Tibial artery (tissue), 4 donors: ENCODE measurements at regions not wholly inside any gene's neighbourhood (a gene's known extent, or its start where the extent isn't known, plus 50 kb on each side); places are given as distances from the start of the nearest gene placed in this dataset.

Experiments
- DNase-seq, 2 donors: peaks; one replicate each; pipeline ENCODE4 v3.0.0-alpha.2; 2019
- H3K27ac ChIP-seq, 2 donors: fragments of 200-600 bp; sonication (generic) in 1 of 2; 1 replicate in 1 of 2; 2 replicates in 1 of 2; pipeline ENCODE4 v1.5.1; 2018 to 2019; ENCODE audit warnings: mild to moderate bottlenecking in 1 of 2
- H3K27me3 ChIP-seq, 2 donors: fragments of 200-600 bp; sonication (generic) in 1 of 2; one replicate each; pipeline versions ENCODE4 v1.5.1 to v1.6.0; 2016 to 2019
- H3K36me3 ChIP-seq, 3 donors: fragments of 200-600 bp; sonication (generic) in 2 of 3; one replicate each; pipeline ENCODE4 v1.5.1; 2016 to 2019; ENCODE audit warnings: mild to moderate bottlenecking in 2 of 3
- H3K4me1 ChIP-seq, 4 donors: fragments of 200-600 bp; sonication (generic) in 2 of 4; 1 replicate in 3 of 4; 2 replicates in 1 of 4; pipeline ENCODE4 v1.5.1; 2016 to 2019
- H3K4me3 ChIP-seq, 2 donors: fragments of 200-600 bp; sonication (generic) in 1 of 2; 1 replicate in 1 of 2; 2 replicates in 1 of 2; pipeline ENCODE4 v1.5.1; 2018 to 2019; ENCODE audit warnings: mild to moderate bottlenecking in 2 of 2
- H3K9me3 ChIP-seq, 3 donors: fragments of 200-600 bp; sonication (generic) in 1 of 3; one replicate each; pipeline ENCODE4 v1.5.1; 2016 to 2019
- CTCF ChIP-seq, 2 experiments: fragments of 200-600 bp in 1 of 2; fragments of 450-650 bp in 1 of 2; IDR thresholded peaks; one replicate each; pipeline ENCODE4 v1.5.1; 2017 to 2019; ENCODE audit warnings: antibody characterized with exemption in 2 of 2, mild to moderate bottlenecking in 1 of 2, moderate library complexity in 1 of 2
- intact Hi-C: fragments of 100-400 bp; cut with DNase I; formaldehyde crosslinking; loops from one replicate; pipeline ENCODE4 v1.15.0; 2023; ENCODE audit warnings: low total_unique reads

GRCh38 chr1:20426923-20427322 lies 59.1 kb downstream of the CAMK2N1 start:
- no peak for DNase-seq
- Histone ChIP-seq H3K27ac (no peak overlapping the region), H3K4me1 (no peaks in the 10 kb centered on the region), H3K27me3 (peaks cover 0 to 20% of the 10 kb centered on the region in 2 donors), H3K4me3 (no peak overlapping the region), H3K9me3 (peaks cover 0 to 26% (median 22%) of the 10 kb centered on the region in 3 donors), H3K36me3 (no peaks in the 10 kb centered on the region)
- intact Hi-C loops, result no loop called here
- TF ChIP-seq CTCF (IDR thresholded peaks at IDR 0.05), result no peak

DNA sequence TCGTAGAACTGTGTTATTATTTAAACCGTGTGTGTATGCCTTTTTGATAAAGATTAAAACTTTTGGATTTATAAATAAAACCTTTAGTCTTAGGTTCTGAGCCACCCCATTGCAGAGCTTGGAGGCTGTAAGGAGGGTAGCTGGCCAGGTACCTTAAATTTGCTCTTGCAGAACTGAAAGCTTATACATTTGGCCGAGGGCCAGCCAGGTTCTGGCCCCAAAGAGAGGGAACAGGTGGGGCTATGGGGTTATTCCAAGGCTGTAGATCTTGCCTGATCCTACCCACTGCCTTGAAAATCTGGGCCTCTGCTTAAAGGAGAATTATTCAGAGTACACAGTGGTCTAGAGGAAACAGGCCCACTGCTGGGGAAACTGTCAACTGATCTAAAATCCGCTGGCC lies 59.6 kb downstream of the CAMK2N1 start:
- no peak for DNase-seq
- H3K4me1 ChIP-seq, result no peaks in the 10 kb centered on the region
- no peak overlapping the region for H3K27ac ChIP-seq
- TF ChIP-seq CTCF (IDR thresholded peaks at IDR 0.05), result no peak
- intact Hi-C loops, result no loop called here
- H3K9me3 ChIP-seq, result peaks cover 0 to 26% (median 22%) of the 10 kb centered on the region in 3 donors
- no peaks in the 10 kb centered on the region for H3K36me3 ChIP-seq
- H3K27me3 ChIP-seq, result peaks cover 0 to 15% of the 10 kb centered on the region in 2 donors
- no peak overlapping the region for H3K4me3 ChIP-seq

DNA sequence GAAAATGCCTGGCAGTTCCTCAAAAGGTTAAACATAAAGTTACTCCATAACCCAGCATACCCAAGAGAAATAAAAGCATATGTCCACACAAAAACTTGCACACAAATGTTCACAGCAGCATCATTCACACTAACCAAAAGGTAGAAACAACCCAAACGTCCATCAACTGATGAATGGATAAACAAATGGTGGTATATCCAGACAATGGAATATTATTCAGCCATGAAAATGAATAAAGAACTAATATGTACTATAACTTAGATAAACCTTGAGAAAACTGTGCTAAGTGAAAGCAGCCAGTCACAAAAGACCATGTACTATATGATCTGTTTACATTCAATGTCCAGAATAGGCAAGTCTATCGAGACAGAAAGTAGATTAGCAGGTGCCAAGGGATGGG lies 60.4 kb downstream of the CAMK2N1 start:
- intact Hi-C loops, result no loop called here
- Histone ChIP-seq H3K27me3 (peaks cover 0 to 8% of the 10 kb centered on the region in 2 donors), H3K9me3 (peaks cover 0 to 26% (median 22%) of the 10 kb centered on the region in 3 donors), H3K4me3 (no peak overlapping the region), H3K27ac (no peak overlapping the region), H3K4me1 (no peaks in the 10 kb centered on the region), H3K36me3 (no peaks in the 10 kb centered on the region)
- no peak for TF ChIP-seq CTCF (IDR thresholded peaks at IDR 0.05)
- DNase-seq, result no peak

- Histone ChIP-seq H3K4me3 (no peak overlapping the region), H3K36me3 (no peaks in the 10 kb centered on the region), H3K27ac (no peak overlapping the region), H3K9me3 (peaks cover 0 to 26% (median 22%) of the 10 kb centered on the region in 3 donors), H3K27me3 (peaks cover 0 to 13% of the 10 kb centered on the region in 2 donors), H3K4me1 (no peaks in the 10 kb centered on the region)
- no peak for TF ChIP-seq CTCF (IDR thresholded peaks at IDR 0.05)
- intact Hi-C loops, result no loop called here
- no peak for DNase-seq
Observed at GRCh38 chr1:20423169-20423795, 62.7 kb downstream of the CAMK2N1 start.

- Histone ChIP-seq H3K27me3 (peaks cover 0 to 22% of the 10 kb centered on the region in 2 donors), H3K36me3 (no peaks in the 10 kb centered on the region), H3K4me3 (no peak overlapping the region), H3K4me1 (no peaks in the 10 kb centered on the region), H3K27ac (no peak overlapping the region), H3K9me3 (peaks cover 0 to 26% (median 22%) of the 10 kb centered on the region in 3 donors)
- intact Hi-C loops, result no loop called here
- TF ChIP-seq CTCF (IDR thresholded peaks at IDR 0.05), result no peak
- DNase-seq, result no peak
Observed at GRCh38 chr1:20421441-20421840, 64.6 kb downstream of the CAMK2N1 start.
